HG02588 (cell line): ENCODE measurements at regions not wholly inside any gene's neighbourhood (a gene's known extent, or its start where the extent isn't known, plus 50 kb on each side); places are given as distances from the start of the nearest gene placed in this dataset.
A peak's percentile ranks its signal among the peaks of the same experiment; 100 is the strongest.

ENCODE experiments used
- ATAC-seq: cut with Tn5 transposase; IDR thresholded peaks from one replicate; pipeline ENCODE4 v1.9.1; 2021; ENCODE audit warnings: mild to moderate bottlenecking, moderate library complexity; ENCODE audit not compliant: unreplicated experiment

- ATAC-seq, result no peak
Observed at GRCh38 chr17:72297326-72298115, 176.7 kb downstream of the SOX9 start.

GRCh38 chr17:72299100-72299499 lies 178.3 kb downstream of the SOX9 start:
- ATAC-seq, result no peak

- ATAC-seq, result no peak
Observed at GRCh38 chr17:72299592-72299991, 178.8 kb downstream of the SOX9 start.

DNA sequence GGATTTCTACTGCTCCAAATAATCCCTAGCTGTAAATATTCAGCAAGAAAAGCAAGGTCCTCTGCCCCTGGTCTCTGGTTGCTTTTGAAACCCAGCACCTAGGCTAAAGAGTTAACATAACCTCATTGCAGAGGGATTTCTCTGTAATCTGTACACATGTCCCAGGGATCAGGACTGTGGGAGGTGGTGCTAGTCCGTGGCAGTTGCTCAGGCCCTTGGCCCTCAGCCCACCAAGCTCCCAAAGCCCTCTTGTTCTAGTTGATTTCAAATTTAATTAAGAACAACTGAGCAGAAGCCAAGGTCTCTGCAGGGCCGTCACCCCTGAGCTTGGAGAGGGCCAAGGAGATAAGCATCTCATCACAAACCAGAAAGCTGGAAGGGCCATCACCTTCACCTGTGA lies 181.1 kb downstream of the SOX9 start:
- ATAC-seq, result no peak

DNA sequence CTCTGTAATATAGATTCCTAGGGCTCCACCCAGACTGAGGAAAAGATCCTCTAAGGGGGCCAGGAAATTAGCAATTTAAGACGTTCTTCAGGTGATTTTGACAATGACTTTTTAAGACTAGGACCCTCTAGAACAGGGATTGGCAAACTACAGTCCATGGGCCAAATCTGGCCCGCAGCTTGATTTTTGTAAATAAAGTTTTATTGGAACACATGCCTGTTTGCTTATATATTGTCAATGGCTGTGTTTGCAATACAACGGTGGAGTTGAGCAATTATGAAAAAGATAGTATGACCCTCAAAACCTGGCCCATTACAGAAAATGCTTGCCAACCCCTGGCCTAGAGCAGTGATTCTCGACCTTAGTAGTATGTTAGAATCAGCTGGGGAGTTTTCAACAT lies 181.9 kb downstream of the SOX9 start:
- no peak for ATAC-seq

DNA sequence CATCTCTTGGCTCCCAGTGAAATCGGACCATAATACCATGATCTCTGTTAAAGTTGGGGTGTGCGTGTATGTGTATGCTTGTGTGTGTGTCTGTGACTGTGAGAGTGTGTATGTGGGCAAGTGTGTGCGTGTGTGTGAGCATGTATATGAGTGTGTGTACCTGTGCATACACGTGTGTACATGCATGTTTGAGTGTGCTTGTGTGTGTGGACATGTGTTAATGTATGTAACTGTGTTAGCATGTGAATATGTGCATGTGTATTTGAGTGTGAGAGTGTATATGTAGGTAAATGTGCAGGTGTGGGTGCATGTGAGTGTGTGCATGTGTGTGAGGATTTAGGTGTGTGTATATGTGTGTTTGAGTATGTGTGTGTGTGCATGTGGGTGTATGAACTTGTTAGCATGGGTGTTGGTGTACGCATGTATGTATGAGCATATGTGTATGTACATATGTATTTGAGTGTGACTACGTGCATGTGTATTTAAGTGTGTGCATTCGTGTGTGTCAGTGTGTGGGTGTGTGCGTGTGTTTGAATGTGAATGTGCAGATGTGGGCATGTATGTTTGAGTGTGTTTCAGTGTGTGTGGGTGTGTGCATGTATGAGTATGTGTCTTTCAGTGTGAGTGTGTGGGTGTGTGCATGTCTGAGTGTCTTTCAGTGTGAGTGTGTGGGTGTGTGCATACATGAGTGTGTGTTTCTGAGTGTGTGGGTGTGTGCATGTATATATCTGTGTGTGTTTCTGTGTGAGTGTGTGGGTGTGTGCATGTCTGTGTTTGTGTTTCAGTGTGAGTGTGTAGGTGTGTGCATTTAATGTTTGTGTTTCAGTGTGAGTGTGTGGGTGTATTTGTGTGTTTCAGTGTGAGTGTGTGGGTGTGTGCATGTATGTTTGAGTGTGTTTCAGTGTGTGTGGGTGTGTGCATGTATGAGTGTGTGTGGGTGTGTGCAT lies 183.2 kb downstream of the SOX9 start:
- no peak for ATAC-seq

DNA sequence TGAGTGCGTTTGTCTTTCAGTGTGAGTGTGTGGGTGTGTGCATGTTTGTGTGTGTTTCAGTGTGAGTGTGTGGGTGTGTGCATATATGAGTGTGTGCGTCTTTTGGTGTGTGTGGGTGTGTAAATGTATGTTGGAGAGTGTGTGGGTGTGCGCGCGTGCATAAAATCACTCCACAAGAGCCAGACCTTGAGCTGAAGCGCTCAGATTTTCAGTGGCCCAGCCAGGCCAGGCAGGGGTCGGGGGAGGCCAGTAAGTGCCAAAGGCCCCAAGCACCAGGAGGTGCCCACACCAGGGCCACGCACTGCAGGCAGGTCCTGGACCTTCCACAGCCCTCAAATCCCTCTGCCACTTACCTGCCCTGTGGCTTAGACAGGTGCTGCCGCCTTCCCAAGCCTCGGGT lies 184.0 kb downstream of the SOX9 start:
- no peak for ATAC-seq

DNA sequence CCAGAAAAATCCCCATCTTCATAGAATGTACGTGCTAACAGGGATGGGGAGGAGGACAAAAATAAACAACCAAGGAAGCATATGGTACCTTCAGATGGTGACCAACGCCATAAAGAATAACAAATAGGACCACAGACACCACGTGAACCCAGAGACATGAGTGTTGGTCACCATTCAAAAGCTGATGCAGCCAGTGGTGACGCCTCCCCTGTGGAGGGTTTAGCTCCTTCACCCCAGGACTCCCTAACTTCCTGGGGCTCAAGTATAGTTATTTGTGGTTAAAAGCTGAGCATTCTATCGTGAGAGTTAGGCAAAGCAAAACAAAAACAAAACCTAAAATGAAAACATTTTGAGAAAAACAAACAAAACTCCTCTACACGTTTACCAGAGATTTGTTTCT lies 184.7 kb downstream of the SOX9 start:
- no peak for ATAC-seq

DNA sequence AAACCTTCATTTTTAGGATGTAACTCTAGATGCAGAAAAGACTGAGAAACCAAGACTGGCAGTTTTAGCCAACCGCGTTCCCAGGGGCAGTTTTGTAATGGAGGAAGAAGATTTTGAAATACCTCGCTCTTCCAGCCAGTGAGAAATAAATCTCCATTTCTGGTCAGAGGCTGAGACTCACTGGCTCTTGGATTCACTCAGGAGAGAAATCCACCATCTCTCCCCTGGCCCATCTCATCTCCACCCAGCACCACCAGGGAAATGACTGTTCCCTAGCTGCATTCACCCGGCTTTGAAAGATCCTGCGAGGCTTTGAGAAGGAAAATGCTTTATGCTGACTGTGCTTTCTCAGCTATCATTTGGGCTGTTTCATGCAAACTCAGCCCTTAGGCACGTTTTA lies 185.2 kb downstream of the SOX9 start:
- no peak for ATAC-seq

DNA sequence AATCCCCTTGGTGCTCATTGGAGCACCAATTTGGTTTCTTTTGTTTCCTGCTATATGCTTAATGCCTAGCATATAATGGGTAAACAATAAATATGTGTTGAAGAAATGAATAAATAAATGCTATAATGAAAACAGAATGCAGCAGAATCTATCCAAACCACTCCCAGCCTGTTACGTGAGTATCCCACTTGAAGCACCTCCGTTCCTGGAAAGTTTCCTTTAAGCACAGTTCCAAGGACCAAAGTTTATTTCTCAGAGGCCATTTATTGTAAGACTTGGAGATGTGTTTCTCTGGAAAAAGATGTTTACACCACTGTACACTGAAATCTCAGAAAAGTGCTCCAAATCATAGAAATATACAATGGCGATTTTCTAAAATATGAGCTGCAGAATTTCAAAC lies 187.0 kb downstream of the SOX9 start:
- ATAC-seq, result no peak

DNA sequence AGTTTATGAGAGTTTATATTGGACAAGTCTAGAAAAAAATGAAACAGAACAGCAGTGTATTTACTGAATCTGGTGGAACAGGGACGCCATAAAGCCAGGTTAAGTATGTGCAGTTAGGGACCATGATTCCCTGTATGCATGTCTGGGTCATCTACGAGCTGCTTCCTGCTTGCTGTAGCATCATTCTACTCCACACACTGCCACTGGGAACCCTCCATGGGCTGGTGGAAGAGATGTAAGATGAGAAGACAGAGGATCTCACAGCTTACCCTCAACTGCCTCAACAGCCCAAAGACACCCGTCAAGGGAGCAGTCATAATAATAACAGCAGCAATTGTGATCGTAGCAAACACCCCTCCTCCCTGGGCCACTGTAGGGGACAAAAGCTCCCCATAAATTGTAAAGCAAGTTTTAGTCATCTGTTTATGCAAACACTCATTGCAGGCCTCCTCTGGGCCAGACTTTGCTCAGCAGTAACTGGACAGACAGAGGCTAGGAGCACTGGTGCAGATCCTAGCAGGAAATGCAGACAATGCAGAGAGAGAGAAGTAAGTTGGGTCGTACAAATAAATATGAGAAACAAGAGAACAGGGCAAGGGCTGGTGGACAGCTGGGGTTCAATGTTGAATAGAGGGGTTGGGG lies 188.0 kb downstream of the SOX9 start:
- no peak for ATAC-seq

DNA sequence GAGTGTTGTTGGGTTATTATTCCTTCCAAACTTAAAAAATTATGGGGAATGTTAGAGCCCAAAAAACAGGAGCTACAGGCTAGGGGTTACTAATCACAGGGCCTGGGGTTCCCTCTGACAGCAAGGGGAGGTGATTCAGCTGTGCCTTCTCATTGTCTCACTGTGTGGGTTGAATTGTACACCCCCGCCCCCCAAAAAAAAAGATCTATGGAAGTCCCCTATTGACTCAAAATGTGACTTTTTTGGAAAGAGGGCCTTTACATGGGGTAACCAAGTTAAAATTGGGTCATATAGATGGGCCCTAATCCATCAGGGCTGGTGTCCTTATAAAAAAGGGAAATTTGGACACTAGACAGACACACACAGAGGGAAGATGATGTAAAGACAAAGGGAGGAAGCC lies 190.2 kb downstream of the SOX9 start:
- ATAC-seq, result no peak

GRCh38 chr17:72315122-72315913 lies 194.5 kb downstream of the SOX9 start:
- ATAC-seq, result no peak

DNA sequence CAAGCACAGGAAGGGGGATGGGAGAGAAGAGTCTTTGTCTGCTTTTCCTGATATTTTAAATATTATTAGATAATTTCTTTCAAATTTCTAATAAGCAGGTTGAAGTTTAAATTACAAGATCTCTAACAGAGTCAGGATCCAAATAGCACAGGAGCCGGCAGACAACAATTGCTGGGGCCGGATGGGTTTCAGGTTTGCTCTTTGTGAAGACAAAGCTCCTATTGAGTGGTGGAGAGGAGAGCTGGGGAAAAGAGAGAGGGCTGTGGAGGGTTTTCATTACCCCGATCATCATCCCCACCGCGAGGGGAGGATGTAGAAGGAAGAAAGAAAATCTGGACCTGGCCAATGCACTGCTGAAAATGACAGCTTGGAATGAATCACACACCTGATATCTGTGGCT lies 197.3 kb downstream of the SOX9 start:
- no peak for ATAC-seq

DNA sequence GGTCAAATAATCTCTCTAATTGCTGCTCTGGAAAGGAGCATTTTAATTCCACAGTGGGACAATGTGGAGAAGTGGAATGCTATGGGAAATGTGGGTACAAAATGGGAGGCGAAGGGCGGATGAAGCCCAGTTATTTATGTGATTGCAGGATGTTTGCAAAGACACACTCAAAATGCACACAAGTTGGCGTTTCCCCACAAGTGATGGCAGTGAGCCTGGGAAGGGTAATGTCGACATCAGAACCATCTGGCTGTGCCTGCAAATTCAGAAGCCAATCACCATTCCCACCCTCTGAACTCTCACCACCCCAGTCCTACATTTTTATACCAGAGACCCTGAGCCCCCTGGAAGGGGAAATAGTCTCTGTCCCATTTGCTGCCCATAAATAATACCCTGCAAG lies 201.1 kb downstream of the SOX9 start:
- ATAC-seq, result no peak

DNA sequence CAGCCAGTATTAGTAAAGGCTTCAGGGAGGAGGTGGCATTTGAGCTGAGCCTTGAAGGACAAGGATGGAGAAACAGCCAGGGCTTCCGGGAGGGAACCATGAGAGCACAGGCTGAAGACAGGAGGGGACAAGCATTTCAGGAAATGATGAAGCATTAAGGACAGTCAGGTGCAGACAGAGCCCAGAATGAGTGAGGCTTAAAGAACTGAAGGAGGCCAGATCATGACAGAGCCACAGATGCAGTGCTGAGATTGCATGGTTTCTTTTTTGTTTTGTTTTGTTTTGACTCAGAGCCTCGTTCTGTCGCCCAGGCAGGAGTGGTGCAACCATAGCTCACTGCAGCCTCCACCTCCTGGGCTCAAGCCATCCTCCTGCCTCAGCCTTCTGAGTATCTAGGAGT lies 211.5 kb downstream of the SOX9 start:
- ATAC-seq, result peak; percentile 87

- no peak for ATAC-seq
Observed at GRCh38 chr17:72333570-72333969, 212.8 kb downstream of the SOX9 start.

GRCh38 chr17:72334205-72334604 lies 213.4 kb downstream of the SOX9 start:
- ATAC-seq, result no peak

DNA sequence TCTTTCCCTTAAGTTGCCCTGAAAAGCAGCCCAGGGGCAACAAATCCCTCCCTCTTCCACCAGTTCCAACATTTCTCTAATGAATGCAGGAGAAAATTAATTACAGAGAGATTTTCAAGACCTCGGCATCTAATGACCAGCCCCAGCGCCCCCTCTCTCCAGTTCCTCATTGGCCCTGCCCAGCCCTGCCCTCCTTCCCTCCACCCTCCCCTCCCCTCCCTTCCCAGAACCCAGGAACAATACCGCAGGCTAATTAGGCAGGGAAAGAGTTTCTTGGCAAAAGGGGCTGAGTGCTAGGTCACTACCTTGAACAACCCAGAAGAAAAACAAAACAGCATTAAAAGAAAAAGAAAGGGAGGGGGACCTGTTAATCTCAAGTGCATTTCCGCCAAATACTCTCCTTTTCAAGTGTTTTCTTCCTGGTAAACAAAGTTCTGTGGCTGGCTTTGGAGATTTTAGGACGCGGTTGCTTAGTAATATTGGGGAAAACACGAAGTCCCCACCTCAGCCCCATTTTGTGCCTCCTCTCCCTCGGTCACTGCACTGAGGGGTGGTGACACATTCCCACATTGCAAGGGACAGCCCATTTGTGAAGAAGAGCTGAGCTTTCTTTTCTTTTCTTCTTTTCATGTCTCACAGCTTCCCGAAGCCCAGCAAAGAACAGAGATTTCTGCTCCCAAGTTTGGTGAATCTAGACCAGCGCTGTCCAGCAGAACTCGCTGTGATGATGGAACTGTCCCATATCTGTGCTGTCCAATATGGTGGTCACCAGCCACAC lies 215.4 kb downstream of the SOX9 start:
- no peak for ATAC-seq

- no peak for ATAC-seq
Observed at GRCh38 chr17:72336804-72337070, 215.9 kb downstream of the SOX9 start.
